ENCODE measurements at regions not wholly inside any gene's neighbourhood (a gene's known extent, or its start where the extent isn't known, plus 50 kb on each side); places are given as distances from the start of the nearest gene placed in this dataset.

GRCh38 chr12:114092981-114093380 lies 126.9 kb upstream of the RBM19 start:
- Histone ChIP-seq H3K9me1 (replicated peaks; ENCODE audit: control insufficient read depth, extremely low read depth, insufficient read depth, low read length) (no peaks in the 10 kb centered on the region), H3K27ac (ENCODE audit: insufficient read depth, low read depth, low read length) (no peak overlapping the region), H4K20me1 (replicated peaks; ENCODE audit: control insufficient read depth, extremely low read depth, insufficient read depth, low read length) (no peaks in the 10 kb centered on the region), H3K27me3 (ENCODE audit: control insufficient read depth in 2 of 2, insufficient read depth in 2 of 2, low read length in 2 of 2) (no peaks in the 10 kb centered on the region), H3K79me2 (ENCODE audit: control insufficient read depth, insufficient read depth, low read length) (no peaks in the 10 kb centered on the region), H3K9me3 (replicated peaks; ENCODE audit: control insufficient read depth, insufficient read depth, low read length) (no peaks in the 10 kb centered on the region), H3K36me3 (ENCODE audit: control insufficient read depth in 2 of 2, extremely low read depth in 1 of 2, insufficient read depth in 2 of 2, low read length in 2 of 2) (no peaks in the 10 kb centered on the region), H3K4me3 (replicated peaks in 1 of 3; ENCODE audit: insufficient read depth in 1 of 3, low read depth in 1 of 3, low read length in 3 of 3) (no peak overlapping the region), H2AFZ (ENCODE audit: low read depth, low read length) (no peak overlapping the region), H3K4me1 (ENCODE audit: control insufficient read depth, extremely low read depth, insufficient read depth, low read length) (no peaks in the 10 kb centered on the region), H3K4me2 (ENCODE audit: insufficient read depth, low read length) (no peak overlapping the region), H3K9ac (replicated peaks; ENCODE audit: extremely low read depth, insufficient read depth, low read length) (no peak overlapping the region)
- TF ChIP-seq FOS (IDR thresholded peaks at IDR 0.05; ENCODE audit: borderline replicate concordance, insufficient read depth, low read length): no peak
- TF ChIP-seq CTCF (IDR thresholded peaks at IDR 0.05; ENCODE audit: extremely low read depth in 1 of 2, insufficient read depth in 1 of 2, low read depth in 1 of 2, low read length in 2 of 2): no peak
- no peak for TF ChIP-seq JUN (IDR thresholded peaks at IDR 0.05; ENCODE audit: borderline replicate concordance, insufficient read depth, insufficient read length, low read depth)
- no peak for TF ChIP-seq EZH2 (IDR thresholded peaks at IDR 0.05; ENCODE audit: borderline replicate concordance, low read depth, low read length, severe bottlenecking)
- TF ChIP-seq GATA2 (IDR thresholded peaks at IDR 0.05; ENCODE audit: insufficient read depth, insufficient read length, low read depth, low read length): no peak
- TF ChIP-seq POLR2A (IDR thresholded peaks at IDR 0.05; ENCODE audit: low read depth, low read length): no peak
- no peak for TF ChIP-seq POLR2AphosphoS5 (IDR thresholded peaks at IDR 0.05; ENCODE audit: insufficient read depth, low read depth, low read length)
- no peak for TF ChIP-seq MAX (IDR thresholded peaks at IDR 0.05; ENCODE audit: insufficient read depth, insufficient read length)
- TF ChIP-seq MYC (IDR thresholded peaks at IDR 0.05; ENCODE audit: low read depth, low read length): no peak
- DNase-seq (ENCODE audit: low read depth, low spot score) (no peak), FAIRE-seq (no peak)
- CTCF ChIA-PET: no interaction called here
- dilution Hi-C loops (cut with MboI; ENCODE audit: extremely low pct_ligation_motif_present, low sequenced_read_pairs) (no loop called here), intact Hi-C loops (cut with micrococcal nuclease) (no loop called here)
- BruUV-seq (replicated peaks): no TSS peak
- POLR2A ChIA-PET: no interaction called here

Measured in endothelial cell of umbilical vein (primary cell).